IPS-NIHi11 (cell line): ENCODE measurements at regions not wholly inside any gene's neighbourhood (a gene's known extent, or its start where the extent isn't known, plus 50 kb on each side); places are given as distances from the start of the nearest gene placed in this dataset.
"Not testable (repeated sequence)": the region's sequence is repeated elsewhere in the genome, so short reads cannot be mapped to it uniquely, and the experiment has no call there.

Source experiments
- DNase-seq: peaks from one replicate; pipeline ENCODE4 v3.0.0; 2012; ENCODE audit warnings: mixed read lengths, low spot score

DNA sequence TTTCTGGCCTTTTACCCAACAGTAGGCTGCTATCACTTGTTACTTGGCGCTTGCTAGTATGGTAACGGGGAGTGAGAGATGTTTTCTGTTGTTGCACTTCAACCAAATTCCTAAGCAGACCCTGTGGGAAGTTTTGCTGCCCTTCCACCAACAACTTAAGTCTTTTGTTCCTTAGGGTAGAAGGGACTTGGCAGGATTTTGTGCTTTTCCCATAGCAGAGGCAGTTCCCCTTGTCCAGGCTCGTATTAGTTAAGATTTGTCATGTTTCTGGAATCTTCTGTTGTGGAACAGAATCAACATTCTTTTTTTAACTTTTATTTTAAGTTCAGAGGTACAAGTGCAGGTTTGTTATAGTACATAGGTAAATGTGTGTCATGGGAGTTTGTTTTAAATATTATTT, 73.2 kb upstream of the SGIP1 start:
- no peak for DNase-seq

DNA sequence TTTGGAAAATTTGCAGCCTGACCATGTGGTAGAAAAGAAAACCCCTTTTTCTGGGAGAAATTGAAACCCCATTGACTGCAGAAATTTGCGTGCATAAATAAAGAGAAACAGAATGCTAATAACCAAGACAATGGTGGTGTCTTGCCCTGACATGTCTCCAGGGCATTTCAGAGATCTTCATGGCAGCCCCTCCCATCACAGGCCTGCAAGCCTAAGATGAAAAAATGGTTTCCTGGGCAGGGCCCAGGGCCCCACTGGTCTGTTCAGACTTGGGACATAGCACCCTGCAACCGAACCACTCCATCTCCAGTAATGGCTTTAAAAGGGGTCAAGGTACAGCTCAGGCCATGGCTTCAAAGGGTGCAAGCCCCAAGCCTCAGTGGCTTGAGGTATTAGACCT, 71.6 kb upstream of the SGIP1 start:
- no peak for DNase-seq

DNA sequence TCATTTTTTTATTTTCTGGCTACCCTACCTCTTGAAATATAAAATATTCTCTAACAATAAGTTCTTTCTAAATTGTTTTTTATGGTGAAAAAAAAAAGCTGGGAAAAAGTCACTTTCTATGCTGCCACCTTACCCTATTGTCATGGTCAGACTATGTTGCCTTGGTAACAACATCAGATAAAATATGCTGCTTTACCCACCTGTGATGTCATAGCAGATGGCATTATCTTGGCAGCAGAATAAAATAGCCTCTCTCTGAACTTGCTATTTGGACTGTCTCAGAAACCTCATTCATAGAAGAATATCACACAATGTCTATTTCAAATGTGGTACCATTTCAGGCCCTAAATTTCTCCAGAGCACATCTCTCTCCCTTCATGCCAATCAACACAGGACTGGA, 69.6 kb upstream of the SGIP1 start:
- DNase-seq, result no peak

- DNase-seq, result no peak
Measured at GRCh38 chr1:66464802-66465201, 69.2 kb upstream of the SGIP1 start.

DNA sequence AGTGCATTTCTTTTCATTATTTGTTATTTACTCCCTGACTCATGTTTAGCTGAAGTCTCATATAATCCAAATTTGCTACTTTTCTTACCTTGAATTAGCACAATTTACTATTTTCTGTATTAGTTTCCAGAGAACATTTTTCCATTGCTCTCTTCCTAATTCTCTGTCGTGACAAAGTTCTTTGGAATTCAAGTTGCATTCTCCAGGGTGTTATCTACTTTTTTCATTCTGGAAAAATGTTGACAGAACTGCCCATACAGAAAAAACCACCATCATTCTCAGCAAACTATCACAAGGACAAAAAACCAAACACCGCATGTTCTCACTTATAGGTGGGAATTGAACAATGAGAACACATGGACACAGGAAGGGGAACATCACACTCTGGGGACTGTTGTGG, 67.3 kb upstream of the SGIP1 start:
- DNase-seq, result not testable (repeated sequence)

DNA sequence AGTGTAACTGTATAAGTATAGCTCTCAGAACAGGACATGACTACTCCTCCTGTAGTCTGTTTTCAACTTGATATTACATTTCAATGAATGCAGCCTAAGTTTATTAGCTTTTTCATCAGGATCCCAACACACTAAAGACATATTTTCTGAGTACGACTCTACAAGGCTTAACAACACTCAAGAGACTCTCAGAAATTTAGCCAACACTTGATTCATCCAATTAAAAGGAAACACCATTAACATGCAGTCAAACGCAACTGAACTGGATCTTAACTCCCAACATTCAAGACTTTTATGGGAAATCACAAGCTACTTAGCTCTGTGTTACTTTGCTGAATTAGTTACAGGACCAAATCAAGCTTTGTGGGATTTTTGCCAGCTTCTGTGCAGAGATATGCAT, 65.2 kb upstream of the SGIP1 start:
- no peak for DNase-seq

DNA sequence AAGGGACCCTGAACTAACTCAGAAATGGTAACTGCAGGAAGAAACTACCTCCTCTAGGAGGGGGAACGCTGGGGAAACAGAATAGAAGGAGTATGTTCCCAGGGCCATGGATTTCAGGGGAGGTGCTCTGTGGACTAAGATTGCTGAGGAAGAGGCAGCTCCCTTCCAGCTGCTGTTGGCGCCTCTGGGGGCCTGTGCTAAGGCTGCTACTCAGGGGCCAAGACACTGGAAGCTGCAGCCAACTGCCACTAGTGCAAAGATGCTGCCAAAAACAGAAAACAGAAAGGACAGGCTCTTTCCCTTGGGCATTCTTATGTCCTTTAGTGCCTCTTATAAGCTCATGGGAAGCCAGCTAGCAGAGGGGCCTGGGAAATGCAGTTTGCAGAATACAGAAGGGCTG, 58.0 kb upstream of the SGIP1 start:
- DNase-seq, result no peak

DNA sequence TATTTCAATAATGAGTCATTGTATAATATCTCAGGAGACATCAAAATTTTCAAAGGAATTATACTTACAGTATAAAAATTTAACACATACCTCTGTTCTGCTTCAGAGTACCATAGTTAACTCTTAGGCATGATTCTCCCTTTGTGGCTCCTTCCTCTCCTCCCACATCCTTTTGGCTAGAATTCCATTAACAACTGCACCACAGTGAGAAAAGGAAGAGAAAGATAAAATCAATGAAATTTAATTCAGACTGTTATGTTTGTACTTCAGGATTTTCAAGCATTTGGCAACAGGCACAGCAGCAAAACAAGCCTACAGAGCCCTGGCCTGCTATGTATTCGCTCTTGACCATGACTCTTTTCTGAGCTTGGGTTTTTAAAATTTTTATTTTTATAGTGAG, 57.2 kb upstream of the SGIP1 start:
- DNase-seq, result no peak

DNA sequence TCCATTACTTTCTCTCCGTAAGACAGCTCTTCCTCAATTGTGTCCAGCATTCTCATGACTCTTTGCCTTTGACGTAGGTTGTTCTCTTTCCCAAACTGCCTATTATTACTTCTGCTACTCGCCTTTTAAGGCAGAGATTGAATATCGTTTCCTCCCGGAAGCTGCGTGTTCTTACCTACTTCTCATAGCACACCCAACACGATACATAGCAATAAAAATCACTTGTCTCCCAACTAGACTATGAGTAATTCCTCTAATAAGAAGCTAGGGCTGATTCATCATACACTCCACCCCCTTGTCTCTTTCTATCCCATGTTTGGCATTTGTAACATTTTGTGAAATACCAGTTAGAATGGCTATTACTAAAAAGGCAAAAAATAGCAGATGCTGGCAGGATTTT, 55.8 kb upstream of the SGIP1 start:
- no peak for DNase-seq

DNA sequence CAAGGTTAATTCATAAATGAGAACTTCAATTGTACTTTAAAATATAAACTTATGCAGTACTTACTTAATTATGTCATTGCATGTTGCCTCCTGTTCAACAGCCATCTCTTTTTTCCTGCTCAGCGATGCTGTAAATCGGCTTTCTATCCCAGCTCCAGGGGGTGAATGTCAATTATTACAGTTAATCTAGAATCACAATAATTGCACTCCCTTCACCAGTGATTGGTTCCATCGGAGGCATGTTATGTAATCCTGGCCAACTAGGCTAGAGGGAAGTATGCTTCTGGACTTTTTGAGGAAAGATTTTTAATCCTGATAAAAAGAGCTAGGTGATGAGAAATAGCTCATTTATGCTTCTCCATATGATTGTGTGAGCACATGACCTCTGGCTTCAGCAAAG, 53.8 kb upstream of the SGIP1 start:
- no peak for DNase-seq

DNA sequence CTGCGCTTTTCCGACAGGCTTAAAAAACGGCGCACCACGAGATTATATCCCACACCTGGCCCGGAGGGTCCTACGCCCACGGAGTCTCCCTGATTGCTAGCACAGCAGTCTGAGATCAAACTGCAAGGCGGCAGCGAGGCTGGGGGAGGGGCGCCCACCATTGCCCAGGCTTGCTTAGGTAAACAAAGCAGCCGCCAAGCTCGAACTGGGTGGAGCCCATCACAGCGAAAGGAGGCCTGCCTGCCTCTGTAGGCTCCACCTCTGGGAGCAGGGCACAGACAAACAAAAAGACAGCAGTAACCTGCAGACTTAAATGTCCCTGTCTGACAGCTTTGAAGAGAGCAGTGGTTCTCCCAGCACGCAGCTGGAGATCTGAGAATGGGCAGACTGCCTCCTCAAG, 52.7 kb upstream of the SGIP1 start:
- not testable (repeated sequence) for DNase-seq
